ENCODE measurements at regions not wholly inside any gene's neighbourhood (a gene's known extent, or its start where the extent isn't known, plus 50 kb on each side); places are given as distances from the start of the nearest gene placed in this dataset.

- no peak for TF ChIP-seq CTCF (IDR thresholded peaks at IDR 0.05; ENCODE audit: low read depth, low read length)
- TF ChIP-seq POLR2A (IDR thresholded peaks at IDR 0.05; ENCODE audit: extremely low read depth, insufficient read length) = no peak
- TF ChIP-seq MAX (IDR thresholded peaks at IDR 0.05; ENCODE audit: low read depth, low read length) = no peak
- no peak for TF ChIP-seq MYC (IDR thresholded peaks at IDR 0.05; ENCODE audit: low read depth, low read length)
Measured at GRCh38 chr18:39781565-39781964, 2173.5 kb upstream of the PIK3C3 start.
